Liver (tissue), 8 donors: ENCODE measurements at regions not wholly inside any gene's neighbourhood (a gene's known extent, or its start where the extent isn't known, plus 50 kb on each side); places are given as distances from the start of the nearest gene placed in this dataset.

ENCODE experiments used
- DNase-seq: peaks from one replicate; pipeline ENCODE4 v3.0.0-alpha.2; 2017; ENCODE audit warnings: low spot score
- H3K27ac ChIP-seq, 2 donors: one replicate each; pipeline ENCODE4 v1.7.0; 2013; ENCODE audit warnings: inconsistent platforms in 2 of 2, low read length in 2 of 2, control low read depth in 1 of 2, low read depth in 1 of 2, mild to moderate bottlenecking in 1 of 2
- H3K27me3 ChIP-seq, 4 donors: one replicate each; pipeline versions ENCODE4 v1.6.1 to v1.7.0; 2013; ENCODE audit warnings: low read length in 3 of 4, inconsistent platforms in 1 of 4, mild to moderate bottlenecking in 1 of 4, moderate library complexity in 1 of 4; ENCODE audit not compliant: control insufficient read depth in 4 of 4, insufficient read depth in 4 of 4
- H3K36me3 ChIP-seq, 4 donors: one replicate each; pipeline versions ENCODE4 v1.6.1 to v1.7.0; 2013; ENCODE audit warnings: low read length in 3 of 4, mild to moderate bottlenecking in 3 of 4, low read depth in 1 of 4, moderate library complexity in 1 of 4; ENCODE audit not compliant: control insufficient read depth in 4 of 4, insufficient read depth in 3 of 4
- H3K4me1 ChIP-seq, 4 donors: one replicate each; pipeline versions ENCODE4 v1.6.1 to v1.7.0; 2013; ENCODE audit warnings: low read length in 3 of 4, mild to moderate bottlenecking in 3 of 4, moderate library complexity in 1 of 4; ENCODE audit not compliant: control insufficient read depth in 4 of 4, insufficient read depth in 4 of 4
- H3K4me3 ChIP-seq, 3 donors: one replicate each; pipeline versions ENCODE4 v1.6.1 to v1.7.0; 2013; ENCODE audit warnings: low read length in 3 of 3, control low read depth in 1 of 3, low read depth in 1 of 3, mild to moderate bottlenecking in 1 of 3
- H3K9ac ChIP-seq, 2 donors: one replicate each; pipeline ENCODE4 v1.7.0; 2013; ENCODE audit warnings: low read length in 2 of 2, mild to moderate bottlenecking in 2 of 2, moderate library complexity in 2 of 2, control low read depth in 1 of 2, low read depth in 1 of 2
- H3K9me3 ChIP-seq, 4 donors: one replicate each; pipeline versions ENCODE4 v1.6.1 to v1.7.0; 2013; ENCODE audit warnings: low read length in 3 of 4; ENCODE audit not compliant: control insufficient read depth in 4 of 4
- EGR1 ChIP-seq, 2 donors: IDR thresholded peaks; 2 replicates each; pipeline ENCODE4 v1.6.1; 2016 to 2018; ENCODE audit warnings: antibody characterized with exemption in 2 of 2, low read depth in 2 of 2
- FOXA1 ChIP-seq: IDR thresholded peaks from 2 replicates; pipeline ENCODE4 v1.6.1; 2016; ENCODE audit warnings: antibody characterized with exemption
- FOXA2 ChIP-seq: IDR thresholded peaks from 2 replicates; pipeline ENCODE4 v1.6.1; 2016; ENCODE audit warnings: antibody characterized with exemption
- GABPA ChIP-seq, 2 donors: IDR thresholded peaks in 1 of 2; conservative IDR thresholded peaks in 1 of 2; 2 replicates each; pipeline ENCODE4 v1.6.1; 2016; ENCODE audit warnings: antibody characterized with exemption in 2 of 2, mild to moderate bottlenecking in 1 of 2, moderate library complexity in 1 of 2
- HNF4A ChIP-seq, 2 donors: conservative IDR thresholded peaks; 2 replicates each; pipeline ENCODE4 v1.6.1; 2016; ENCODE audit warnings: antibody characterized with exemption in 2 of 2, mild to moderate bottlenecking in 2 of 2
- HNF4G ChIP-seq: IDR thresholded peaks from 2 replicates; pipeline ENCODE4 v1.6.1; 2016; ENCODE audit warnings: antibody characterized with exemption
- JUND ChIP-seq, 2 donors: IDR thresholded peaks; 2 replicates each; pipeline ENCODE4 v1.6.1; 2016; ENCODE audit warnings: antibody characterized with exemption in 2 of 2
- NR2F2 ChIP-seq: IDR thresholded peaks from 2 replicates; pipeline ENCODE4 v1.6.1; 2016; ENCODE audit warnings: antibody characterized with exemption
- RAD21 ChIP-seq, 2 donors: IDR thresholded peaks; 2 replicates each; pipeline ENCODE4 v1.6.1; 2016; ENCODE audit warnings: antibody characterized with exemption in 2 of 2, mild to moderate bottlenecking in 2 of 2
- RXRA ChIP-seq, 2 donors: IDR thresholded peaks; 2 replicates each; pipeline ENCODE4 v1.6.1; 2017 to 2018; ENCODE audit warnings: antibody characterized with exemption in 2 of 2, mild to moderate bottlenecking in 1 of 2
- SP1 ChIP-seq: IDR thresholded peaks from 2 replicates; pipeline ENCODE4 v1.6.1; 2018; ENCODE audit warnings: antibody characterized with exemption, mild to moderate bottlenecking
- TAF1 ChIP-seq: conservative IDR thresholded peaks from 2 replicates; pipeline ENCODE4 v1.6.1; 2016; ENCODE audit warnings: antibody characterized with exemption, mild to moderate bottlenecking
- YY1 ChIP-seq: IDR thresholded peaks from 2 replicates; pipeline ENCODE4 v1.6.1; 2016; ENCODE audit warnings: antibody characterized with exemption, mild to moderate bottlenecking
- WGBS: extraction: QIAGEN DNeasy Blood & Tissue Kit; methylation state at CpG from one replicate; pipeline ENCODE4 v1.1.7; 2013; 5-methylcytosine and 5-hydroxymethylcytosine counted together
- TF ChIP-seq, protein P1 (sequence below): IDR thresholded peaks from 2 replicates; pipeline ENCODE4 v1.6.1; 2016; ENCODE audit warnings: antibody characterized with exemption, mild to moderate bottlenecking
- TF ChIP-seq, protein P2 (sequence below): IDR thresholded peaks from 2 replicates; pipeline ENCODE4 v1.6.1; 2016; ENCODE audit warnings: antibody characterized with exemption
- TF ChIP-seq, protein P3 (sequence below): IDR thresholded peaks from 2 replicates; pipeline ENCODE4 v1.6.1; 2016; ENCODE audit warnings: antibody characterized with exemption
- TF ChIP-seq, protein P4 (sequence below): fragments of 150-350 bp; IDR thresholded peaks from 2 replicates; pipeline ENCODE4 v1.5.1; 2017; ENCODE audit warnings: improper control_type of control experiment, low read depth, low read length; ENCODE audit not compliant: missing input control
- TF ChIP-seq, protein P5 (sequence below): IDR thresholded peaks from 2 replicates; pipeline ENCODE4 v1.6.1; 2016; ENCODE audit warnings: antibody characterized with exemption
- donor health status: healthy.
- donor health status: healthy.
- donor health status: healthy.
- donor health status: healthy.
- donor health status: healthy.

DNA sequence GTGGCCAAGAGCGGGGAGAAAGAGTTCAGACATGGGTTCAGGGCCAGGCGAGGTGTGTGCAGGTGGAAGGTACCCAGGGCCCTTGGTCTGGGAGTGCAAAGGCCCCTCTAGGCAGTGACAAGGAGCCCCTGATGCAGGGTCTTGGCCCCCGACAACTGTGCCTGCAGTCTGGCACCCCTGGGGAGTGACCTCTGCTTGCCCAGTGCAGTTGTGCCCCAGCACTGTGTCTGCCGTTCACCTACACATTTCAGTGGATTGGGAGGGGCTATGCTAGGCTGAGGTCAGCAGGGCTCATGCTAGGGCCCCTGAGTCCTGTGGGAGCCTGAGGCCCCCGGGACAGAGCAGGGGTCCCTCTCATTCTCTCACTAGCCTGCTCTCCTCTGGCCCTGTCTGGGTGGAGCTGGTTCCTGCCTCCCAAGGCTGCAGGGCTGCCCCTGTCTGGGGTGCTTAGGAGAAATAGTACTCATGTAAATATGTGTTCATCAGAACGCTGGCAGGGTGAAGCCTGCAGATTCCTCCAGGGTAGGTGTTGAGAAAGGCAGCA is 550.4 kb downstream of the TCERG1L start:
- WGBS = 68% methylated on average over 6 of the region's 6 CpGs
- no peaks in the 10 kb centered on the region for H3K27me3 ChIP-seq
- no peak for DNase-seq
- H3K9ac ChIP-seq = no peak overlapping the region
- no peaks in the 10 kb centered on the region for H3K4me1 ChIP-seq
- TF ChIP-seq EGR1 (IDR thresholded peaks at IDR 0.05; ENCODE audit: low read depth in 2 of 2) (no peak), FOXA1 (no peak), RXRA (IDR thresholded peaks at IDR 0.05) (no peak), SP1 (no peak), TAF1 (no peak), FOXA2 (no peak), GABPA (IDR thresholded peaks at IDR 0.05 in 1 of 2, conservative IDR thresholded peaks at IDR 0.05 in 1 of 2) (no peak), NR2F2 (no peak), HNF4A (conservative IDR thresholded peaks at IDR 0.05) (no peak), JUND (IDR thresholded peaks at IDR 0.05) (no peak), YY1 (no peak), RAD21 (IDR thresholded peaks at IDR 0.05) (no peak), HNF4G (no peak)
- TF ChIP-seq, protein P1, sequence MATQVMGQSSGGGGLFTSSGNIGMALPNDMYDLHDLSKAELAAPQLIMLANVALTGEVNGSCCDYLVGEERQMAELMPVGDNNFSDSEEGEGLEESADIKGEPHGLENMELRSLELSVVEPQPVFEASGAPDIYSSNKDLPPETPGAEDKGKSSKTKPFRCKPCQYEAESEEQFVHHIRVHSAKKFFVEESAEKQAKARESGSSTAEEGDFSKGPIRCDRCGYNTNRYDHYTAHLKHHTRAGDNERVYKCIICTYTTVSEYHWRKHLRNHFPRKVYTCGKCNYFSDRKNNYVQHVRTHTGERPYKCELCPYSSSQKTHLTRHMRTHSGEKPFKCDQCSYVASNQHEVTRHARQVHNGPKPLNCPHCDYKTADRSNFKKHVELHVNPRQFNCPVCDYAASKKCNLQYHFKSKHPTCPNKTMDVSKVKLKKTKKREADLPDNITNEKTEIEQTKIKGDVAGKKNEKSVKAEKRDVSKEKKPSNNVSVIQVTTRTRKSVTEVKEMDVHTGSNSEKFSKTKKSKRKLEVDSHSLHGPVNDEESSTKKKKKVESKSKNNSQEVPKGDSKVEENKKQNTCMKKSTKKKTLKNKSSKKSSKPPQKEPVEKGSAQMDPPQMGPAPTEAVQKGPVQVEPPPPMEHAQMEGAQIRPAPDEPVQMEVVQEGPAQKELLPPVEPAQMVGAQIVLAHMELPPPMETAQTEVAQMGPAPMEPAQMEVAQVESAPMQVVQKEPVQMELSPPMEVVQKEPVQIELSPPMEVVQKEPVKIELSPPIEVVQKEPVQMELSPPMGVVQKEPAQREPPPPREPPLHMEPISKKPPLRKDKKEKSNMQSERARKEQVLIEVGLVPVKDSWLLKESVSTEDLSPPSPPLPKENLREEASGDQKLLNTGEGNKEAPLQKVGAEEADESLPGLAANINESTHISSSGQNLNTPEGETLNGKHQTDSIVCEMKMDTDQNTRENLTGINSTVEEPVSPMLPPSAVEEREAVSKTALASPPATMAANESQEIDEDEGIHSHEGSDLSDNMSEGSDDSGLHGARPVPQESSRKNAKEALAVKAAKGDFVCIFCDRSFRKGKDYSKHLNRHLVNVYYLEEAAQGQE = no peak
- TF ChIP-seq, protein P2, sequence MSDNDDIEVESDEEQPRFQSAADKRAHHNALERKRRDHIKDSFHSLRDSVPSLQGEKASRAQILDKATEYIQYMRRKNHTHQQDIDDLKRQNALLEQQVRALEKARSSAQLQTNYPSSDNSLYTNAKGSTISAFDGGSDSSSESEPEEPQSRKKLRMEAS = no peak
- TF ChIP-seq, protein P3, sequence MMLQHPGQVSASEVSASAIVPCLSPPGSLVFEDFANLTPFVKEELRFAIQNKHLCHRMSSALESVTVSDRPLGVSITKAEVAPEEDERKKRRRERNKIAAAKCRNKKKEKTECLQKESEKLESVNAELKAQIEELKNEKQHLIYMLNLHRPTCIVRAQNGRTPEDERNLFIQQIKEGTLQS = no peak
- TF ChIP-seq, protein P4, sequence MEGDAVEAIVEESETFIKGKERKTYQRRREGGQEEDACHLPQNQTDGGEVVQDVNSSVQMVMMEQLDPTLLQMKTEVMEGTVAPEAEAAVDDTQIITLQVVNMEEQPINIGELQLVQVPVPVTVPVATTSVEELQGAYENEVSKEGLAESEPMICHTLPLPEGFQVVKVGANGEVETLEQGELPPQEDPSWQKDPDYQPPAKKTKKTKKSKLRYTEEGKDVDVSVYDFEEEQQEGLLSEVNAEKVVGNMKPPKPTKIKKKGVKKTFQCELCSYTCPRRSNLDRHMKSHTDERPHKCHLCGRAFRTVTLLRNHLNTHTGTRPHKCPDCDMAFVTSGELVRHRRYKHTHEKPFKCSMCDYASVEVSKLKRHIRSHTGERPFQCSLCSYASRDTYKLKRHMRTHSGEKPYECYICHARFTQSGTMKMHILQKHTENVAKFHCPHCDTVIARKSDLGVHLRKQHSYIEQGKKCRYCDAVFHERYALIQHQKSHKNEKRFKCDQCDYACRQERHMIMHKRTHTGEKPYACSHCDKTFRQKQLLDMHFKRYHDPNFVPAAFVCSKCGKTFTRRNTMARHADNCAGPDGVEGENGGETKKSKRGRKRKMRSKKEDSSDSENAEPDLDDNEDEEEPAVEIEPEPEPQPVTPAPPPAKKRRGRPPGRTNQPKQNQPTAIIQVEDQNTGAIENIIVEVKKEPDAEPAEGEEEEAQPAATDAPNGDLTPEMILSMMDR = no peak
- TF ChIP-seq, protein P5, sequence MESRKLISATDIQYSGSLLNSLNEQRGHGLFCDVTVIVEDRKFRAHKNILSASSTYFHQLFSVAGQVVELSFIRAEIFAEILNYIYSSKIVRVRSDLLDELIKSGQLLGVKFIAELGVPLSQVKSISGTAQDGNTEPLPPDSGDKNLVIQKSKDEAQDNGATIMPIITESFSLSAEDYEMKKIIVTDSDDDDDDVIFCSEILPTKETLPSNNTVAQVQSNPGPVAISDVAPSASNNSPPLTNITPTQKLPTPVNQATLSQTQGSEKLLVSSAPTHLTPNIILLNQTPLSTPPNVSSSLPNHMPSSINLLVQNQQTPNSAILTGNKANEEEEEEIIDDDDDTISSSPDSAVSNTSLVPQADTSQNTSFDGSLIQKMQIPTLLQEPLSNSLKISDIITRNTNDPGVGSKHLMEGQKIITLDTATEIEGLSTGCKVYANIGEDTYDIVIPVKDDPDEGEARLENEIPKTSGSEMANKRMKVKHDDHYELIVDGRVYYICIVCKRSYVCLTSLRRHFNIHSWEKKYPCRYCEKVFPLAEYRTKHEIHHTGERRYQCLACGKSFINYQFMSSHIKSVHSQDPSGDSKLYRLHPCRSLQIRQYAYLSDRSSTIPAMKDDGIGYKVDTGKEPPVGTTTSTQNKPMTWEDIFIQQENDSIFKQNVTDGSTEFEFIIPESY = no peak
- H3K36me3 ChIP-seq = no peaks in the 10 kb centered on the region
- no peak overlapping the region for H3K27ac ChIP-seq
- H3K9me3 ChIP-seq = no peaks in the 10 kb centered on the region
- H3K4me3 ChIP-seq = no peak overlapping the region
